Mesothelial cell of epicardium (in vitro differentiated cells): ENCODE measurements at regions not wholly inside any gene's neighbourhood (a gene's known extent, or its start where the extent isn't known, plus 50 kb on each side); places are given as distances from the start of the nearest gene placed in this dataset.

Experiments
- DNase-seq, 2 experiments: peaks; one replicate each; pipeline ENCODE4 v3.0.0; 2021; ENCODE audit warnings: low spot score in 2 of 2; ENCODE audit not compliant: unreplicated experiment in 2 of 2
- H3K27ac Mint-ChIP-seq: 2 replicates; pipeline ENCODE4 v1.8.0; 2021; ENCODE audit warnings: mixed read lengths
- H3K27me3 Mint-ChIP-seq: 2 replicates; pipeline ENCODE4 v1.8.0; 2021; ENCODE audit warnings: low read depth, mixed read lengths
- H3K36me3 Mint-ChIP-seq: 2 replicates; pipeline ENCODE4 v1.8.0; 2021; ENCODE audit warnings: mixed read lengths
- H3K4me1 Mint-ChIP-seq: 2 replicates; pipeline ENCODE4 v1.8.0; 2021; ENCODE audit warnings: mixed read lengths
- H3K4me3 Mint-ChIP-seq: 2 replicates; pipeline ENCODE4 v1.8.0; 2021; ENCODE audit warnings: mild to moderate bottlenecking, moderate library complexity, mixed read lengths
- H3K9me3 Mint-ChIP-seq: 2 replicates; pipeline ENCODE4 v1.8.0; 2021; ENCODE audit warnings: mixed read lengths
- TF ChIP-seq, protein P1 (sequence below): fragments of 200-600 bp; sonication (generic); IDR thresholded peaks from one replicate; pipeline ENCODE4 v1.5.0; 2021; ENCODE audit warnings: antibody characterized with exemption; ENCODE audit not compliant: unreplicated experiment

- peaks cover 1% of the 10 kb centered on the region for H3K4me1 Mint-ChIP-seq
- no peak for DNase-seq
- no peaks in the 10 kb centered on the region for H3K36me3 Mint-ChIP-seq
- TF ChIP-seq, protein P1, sequence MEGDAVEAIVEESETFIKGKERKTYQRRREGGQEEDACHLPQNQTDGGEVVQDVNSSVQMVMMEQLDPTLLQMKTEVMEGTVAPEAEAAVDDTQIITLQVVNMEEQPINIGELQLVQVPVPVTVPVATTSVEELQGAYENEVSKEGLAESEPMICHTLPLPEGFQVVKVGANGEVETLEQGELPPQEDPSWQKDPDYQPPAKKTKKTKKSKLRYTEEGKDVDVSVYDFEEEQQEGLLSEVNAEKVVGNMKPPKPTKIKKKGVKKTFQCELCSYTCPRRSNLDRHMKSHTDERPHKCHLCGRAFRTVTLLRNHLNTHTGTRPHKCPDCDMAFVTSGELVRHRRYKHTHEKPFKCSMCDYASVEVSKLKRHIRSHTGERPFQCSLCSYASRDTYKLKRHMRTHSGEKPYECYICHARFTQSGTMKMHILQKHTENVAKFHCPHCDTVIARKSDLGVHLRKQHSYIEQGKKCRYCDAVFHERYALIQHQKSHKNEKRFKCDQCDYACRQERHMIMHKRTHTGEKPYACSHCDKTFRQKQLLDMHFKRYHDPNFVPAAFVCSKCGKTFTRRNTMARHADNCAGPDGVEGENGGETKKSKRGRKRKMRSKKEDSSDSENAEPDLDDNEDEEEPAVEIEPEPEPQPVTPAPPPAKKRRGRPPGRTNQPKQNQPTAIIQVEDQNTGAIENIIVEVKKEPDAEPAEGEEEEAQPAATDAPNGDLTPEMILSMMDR: no peak
- H3K9me3 Mint-ChIP-seq: no peaks in the 10 kb centered on the region
- H3K27me3 Mint-ChIP-seq: peaks cover under 1% of the 10 kb centered on the region
- no peak overlapping the region for H3K4me3 Mint-ChIP-seq
- no peak overlapping the region for H3K27ac Mint-ChIP-seq
Measured at GRCh38 chr3:88263417-88264100, 113.8 kb downstream of the C3orf38 start.

DNA sequence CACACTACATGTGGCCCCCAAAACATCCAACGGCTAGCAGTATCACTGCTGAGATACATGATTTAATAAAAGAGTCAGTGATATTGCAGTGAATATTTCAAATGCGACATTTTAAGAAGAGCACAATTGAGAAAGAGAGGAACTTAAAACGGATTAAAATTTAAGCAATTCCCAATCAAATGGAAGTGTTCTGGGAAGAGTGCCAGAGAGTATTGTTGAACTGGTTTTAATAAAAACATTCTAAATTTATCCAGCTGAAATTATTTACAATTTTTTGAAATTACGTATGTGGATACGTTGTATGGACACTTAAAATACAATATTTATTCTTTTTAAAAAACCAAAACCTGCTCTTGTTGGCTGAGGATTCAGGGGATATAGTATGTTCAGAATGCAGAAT lies 117.7 kb downstream of the C3orf38 start:
- H3K27ac Mint-ChIP-seq: no peak overlapping the region
- DNase-seq: no peak
- H3K36me3 Mint-ChIP-seq: no peaks in the 10 kb centered on the region
- peaks cover 1% of the 10 kb centered on the region for H3K4me1 Mint-ChIP-seq
- H3K27me3 Mint-ChIP-seq: peaks cover 7% of the 10 kb centered on the region
- H3K4me3 Mint-ChIP-seq: no peak overlapping the region
- TF ChIP-seq, protein P1: no peak
- H3K9me3 Mint-ChIP-seq: no peaks in the 10 kb centered on the region

GRCh38 chr3:88267847-88268246 lies 118.1 kb downstream of the C3orf38 start:
- TF ChIP-seq, protein P1: no peak
- H3K27ac Mint-ChIP-seq: no peak overlapping the region
- no peaks in the 10 kb centered on the region for H3K36me3 Mint-ChIP-seq
- peaks cover 7% of the 10 kb centered on the region for H3K27me3 Mint-ChIP-seq
- no peak overlapping the region for H3K4me3 Mint-ChIP-seq
- DNase-seq: no peak
- H3K4me1 Mint-ChIP-seq: peaks cover 1% of the 10 kb centered on the region
- no peaks in the 10 kb centered on the region for H3K9me3 Mint-ChIP-seq

DNA sequence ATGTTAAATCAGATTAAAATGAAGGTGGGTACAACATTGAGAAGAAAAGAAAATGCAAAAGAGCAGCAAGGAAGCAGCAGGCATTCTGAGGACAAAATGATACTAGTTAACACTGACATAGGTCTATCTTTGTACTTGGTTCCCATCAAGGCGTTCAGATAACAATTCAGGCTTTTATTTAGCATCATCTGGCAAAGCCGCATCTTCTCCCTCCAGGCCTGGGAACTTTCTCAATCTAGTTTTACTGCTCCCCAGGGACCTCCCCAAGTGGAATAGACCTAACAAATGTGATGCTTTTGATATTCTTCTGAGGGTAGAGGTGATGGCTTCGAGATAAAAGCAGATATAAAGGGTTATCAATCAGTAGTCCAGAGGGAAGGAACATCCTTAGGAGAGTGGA lies 130.6 kb downstream of the C3orf38 start:
- Mint-ChIP-seq H3K4me3 (no peak overlapping the region), H3K36me3 (no peaks in the 10 kb centered on the region), H3K27me3 (no peaks in the 10 kb centered on the region), H3K4me1 (no peaks in the 10 kb centered on the region), H3K9me3 (no peaks in the 10 kb centered on the region), H3K27ac (no peak overlapping the region)
- TF ChIP-seq, protein P1: no peak
- DNase-seq: no peak

DNA sequence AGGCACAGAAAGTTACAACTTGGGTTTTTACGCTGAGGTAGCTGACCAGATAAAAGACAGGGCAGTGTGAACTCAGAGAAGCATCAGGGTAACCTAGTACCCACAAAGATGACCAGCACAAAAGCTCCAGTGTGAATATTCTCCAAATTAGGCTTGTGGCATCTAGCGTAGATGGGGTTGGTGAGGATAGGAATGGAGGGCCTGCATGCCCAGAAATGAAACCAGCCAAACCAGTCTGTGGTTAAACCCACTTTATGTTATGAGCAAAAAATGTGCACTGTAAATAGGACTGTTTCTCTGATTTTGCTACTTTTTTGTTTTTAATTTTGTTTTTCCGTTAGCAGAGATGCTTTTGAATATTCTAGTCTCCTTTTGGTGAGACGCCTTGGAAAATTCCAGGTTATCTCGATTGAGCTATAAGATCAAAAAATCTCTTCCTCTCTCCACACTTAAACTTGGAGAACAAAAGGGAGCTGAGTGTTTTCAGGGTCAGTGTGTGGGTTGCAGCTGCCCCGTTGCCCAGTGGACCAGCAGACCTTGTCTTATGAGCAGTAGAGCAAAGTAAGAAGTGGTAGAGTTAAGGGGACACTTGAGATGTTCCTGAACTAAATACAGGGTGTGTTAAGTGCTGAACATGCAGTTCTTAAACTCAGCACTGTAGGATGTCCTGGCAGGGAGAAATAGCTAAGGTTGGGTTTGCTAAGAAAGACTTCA lies 132.9 kb downstream of the C3orf38 start:
- DNase-seq: no peak

More for the DNA sequence above, 132.9 kb downstream of the C3orf38 start:
- Mint-ChIP-seq H3K36me3 (no peaks in the 10 kb centered on the region), H3K4me3 (no peak overlapping the region), H3K4me1 (no peaks in the 10 kb centered on the region), H3K27me3 (no peaks in the 10 kb centered on the region), H3K27ac (no peak overlapping the region), H3K9me3 (no peaks in the 10 kb centered on the region)
- TF ChIP-seq, protein P1: no peak
